ENCODE measurements at regions not wholly inside any gene's neighbourhood (a gene's known extent, or its start where the extent isn't known, plus 50 kb on each side); places are given as distances from the start of the nearest gene placed in this dataset.
"Not testable (repeated sequence)": the region's sequence is repeated elsewhere in the genome, so short reads cannot be mapped to it uniquely, and the experiment has no call there.

DNA sequence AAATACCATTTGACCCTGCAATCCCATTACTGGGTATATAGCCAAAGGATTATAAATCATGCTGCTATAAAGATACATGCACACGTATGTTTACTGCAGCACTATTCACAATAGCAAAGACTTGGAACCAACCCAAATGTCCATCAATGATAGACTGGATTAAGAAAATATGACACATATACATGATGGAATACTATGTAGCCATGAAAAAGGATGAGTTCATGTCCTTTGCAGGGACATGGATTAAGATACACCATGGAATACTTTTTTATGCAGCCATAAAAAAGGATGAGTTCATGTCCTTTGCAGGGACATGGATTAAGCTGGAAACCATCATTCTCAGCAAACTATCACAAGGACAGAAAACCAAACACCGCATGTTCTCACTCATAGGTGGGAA, 226.8 kb upstream of the CTNND2 start:
- not testable (repeated sequence) for DNase-seq (ENCODE audit: low spot score)

DNA sequence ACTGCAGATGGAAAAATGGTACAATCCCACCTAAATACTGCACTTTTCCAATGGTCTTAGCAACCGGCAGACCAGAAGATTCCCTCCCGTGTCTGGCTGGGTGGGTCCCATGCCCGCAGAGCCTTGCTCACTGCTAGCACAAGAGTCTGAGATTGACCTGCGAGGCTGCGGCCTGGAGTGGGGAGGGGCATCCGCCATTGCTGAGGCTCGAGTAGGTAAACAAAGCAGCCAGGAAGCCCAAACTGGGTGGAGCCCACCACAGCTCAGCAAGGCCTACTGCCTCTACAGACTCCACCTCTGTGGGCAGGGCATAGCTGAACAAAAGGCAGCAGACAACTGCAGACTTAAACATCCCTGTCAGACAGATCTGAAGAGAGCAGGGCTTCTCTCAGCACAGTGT, 221.6 kb upstream of the CTNND2 start:
- DNase-seq (ENCODE audit: low spot score), result no peak

DNA sequence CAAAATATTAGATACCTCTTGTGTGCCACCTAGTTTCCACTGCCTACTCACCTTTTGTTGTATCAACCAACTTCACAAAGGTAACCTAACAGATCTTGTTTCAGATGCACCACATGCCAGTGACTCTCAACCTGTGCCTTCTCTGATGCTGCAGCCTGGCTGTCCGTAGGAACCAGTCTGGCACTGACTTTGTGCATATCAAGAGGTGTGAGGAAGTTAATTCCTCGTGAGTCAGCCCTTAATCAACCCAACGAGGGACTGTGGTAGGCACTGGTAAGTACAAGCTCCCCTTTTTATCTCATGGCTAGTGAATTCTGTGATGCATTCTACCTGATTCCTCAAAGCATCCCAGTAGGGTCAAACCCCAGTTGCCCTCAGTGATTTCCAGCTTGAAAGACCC, 215.4 kb upstream of the CTNND2 start:
- no peak for DNase-seq (ENCODE audit: low spot score)

DNA sequence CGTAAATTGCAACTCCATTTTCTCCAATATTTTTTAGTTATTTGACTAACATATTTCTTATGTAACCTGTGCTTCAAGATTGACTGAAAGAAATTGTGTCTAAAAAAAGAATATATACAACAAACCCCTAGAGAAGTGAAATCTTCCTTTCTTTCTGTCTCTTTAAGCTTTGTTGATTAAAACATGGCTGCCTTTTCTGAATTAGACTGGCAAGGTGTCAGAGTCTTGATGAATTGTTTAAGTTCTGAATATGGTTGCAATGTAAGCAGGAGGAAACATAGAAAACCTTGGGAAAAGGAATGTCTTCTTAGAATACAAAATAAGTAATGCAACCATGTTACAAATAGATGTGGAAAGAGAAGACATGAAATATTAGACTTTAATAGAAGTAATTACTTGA, 209.8 kb upstream of the CTNND2 start:
- no peak for DNase-seq (ENCODE audit: low spot score)

DNA sequence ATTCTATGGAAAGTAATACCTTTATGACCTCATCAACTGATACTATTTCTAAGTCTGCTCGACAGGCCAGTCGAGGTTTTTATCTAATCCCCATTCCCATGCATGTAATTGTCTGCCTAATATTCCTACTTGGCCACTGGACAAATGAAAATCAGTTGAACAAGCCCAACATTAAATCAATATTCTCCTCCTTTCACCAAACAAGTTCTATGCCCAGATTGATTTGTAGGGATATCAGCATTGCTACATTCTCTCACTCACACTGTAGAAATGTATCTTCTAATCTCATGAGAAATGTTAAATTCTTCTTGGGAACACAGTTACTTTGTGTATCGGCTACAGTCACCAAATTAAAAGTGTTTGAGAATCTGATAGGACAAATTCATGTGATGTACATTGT, 208.8 kb upstream of the CTNND2 start:
- no peak for DNase-seq (ENCODE audit: low spot score)

DNA sequence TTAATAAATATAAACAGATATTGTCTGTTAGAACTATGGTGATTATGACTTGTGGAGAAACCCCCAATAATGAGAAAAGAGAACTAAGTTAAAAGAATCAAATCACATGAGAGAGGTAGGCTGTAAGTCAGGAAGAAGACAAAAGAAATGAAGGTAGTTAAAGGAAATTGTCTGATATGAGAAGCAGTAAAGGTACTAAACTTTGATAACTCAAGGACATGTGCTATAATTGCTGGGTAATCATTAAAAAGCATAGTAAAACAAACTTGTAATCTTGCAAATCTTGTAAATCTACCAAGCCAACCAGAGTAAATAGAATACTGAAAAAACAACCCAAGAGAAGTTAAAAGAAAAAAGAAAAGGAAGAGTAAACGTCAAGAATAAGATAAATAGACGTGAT, 207.0 kb upstream of the CTNND2 start:
- no peak for DNase-seq (ENCODE audit: low spot score)

DNA sequence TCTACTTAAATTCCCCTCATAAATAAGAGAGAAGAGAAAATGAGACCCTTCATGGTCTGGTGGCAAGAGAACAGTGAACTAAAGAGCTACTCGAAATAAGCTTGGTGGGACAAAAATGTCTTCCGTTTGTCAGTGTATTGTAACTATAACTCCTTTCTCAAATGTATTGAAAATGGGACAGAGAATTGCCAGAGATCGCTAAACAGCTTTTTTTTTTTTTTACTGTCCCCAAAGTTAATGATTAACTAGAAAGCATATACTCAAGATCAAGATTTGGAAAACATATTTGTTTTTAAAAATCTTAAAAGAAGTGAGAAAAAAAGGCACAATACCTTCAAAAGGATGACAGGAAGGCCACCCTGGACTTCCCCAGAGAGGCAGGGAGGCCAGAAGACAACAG, 206.4 kb upstream of the CTNND2 start:
- DNase-seq (ENCODE audit: low spot score), result no peak

DNA sequence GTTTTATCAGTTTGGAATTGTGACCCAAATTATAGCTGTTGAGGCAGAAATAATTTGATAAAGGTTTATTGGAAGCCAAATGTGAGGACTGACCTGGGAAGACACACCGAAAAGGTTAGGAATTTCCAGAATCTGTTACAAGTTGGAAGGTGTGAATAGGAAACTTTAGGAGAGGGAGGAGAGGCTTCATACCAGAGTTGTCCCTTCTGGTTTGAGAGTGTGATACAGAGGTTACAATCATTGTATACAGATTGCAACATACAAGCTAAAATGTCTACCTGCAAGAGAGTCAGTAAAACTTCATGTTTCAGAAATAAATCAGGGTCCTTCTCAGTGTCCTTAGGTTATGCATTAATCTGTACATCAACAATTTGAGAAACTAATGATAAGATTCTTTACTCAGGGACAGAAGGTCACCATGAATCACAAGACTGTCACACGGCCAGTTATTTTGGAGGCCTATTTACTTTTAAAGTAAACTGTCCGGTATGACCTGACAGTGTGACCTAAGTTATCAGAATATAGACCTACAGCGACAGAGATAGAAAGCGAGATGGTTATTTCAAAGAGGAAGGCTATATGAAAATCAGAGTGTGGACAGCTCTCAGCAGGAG, 204.9 kb upstream of the CTNND2 start:
- no peak for DNase-seq (ENCODE audit: low spot score)

DNA sequence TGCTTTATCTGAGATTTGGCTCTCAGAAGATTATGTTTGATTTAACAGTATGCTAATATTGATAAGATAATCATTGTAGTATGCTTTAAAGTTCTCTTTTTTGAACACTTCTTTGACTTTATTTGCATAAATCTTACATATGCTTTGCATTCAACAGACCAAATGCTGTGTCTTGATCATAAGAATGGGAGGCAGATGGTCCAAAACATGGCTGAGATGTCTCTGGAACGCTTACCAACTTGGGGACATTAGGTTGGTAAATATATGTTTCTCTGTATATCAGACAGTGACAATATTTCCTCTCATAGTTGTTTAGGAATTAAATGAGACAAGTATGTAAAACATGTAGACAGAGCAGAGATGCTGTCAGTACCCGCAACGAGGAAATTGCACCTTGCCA, 197.9 kb upstream of the CTNND2 start:
- DNase-seq (ENCODE audit: low spot score), result no peak

DNA sequence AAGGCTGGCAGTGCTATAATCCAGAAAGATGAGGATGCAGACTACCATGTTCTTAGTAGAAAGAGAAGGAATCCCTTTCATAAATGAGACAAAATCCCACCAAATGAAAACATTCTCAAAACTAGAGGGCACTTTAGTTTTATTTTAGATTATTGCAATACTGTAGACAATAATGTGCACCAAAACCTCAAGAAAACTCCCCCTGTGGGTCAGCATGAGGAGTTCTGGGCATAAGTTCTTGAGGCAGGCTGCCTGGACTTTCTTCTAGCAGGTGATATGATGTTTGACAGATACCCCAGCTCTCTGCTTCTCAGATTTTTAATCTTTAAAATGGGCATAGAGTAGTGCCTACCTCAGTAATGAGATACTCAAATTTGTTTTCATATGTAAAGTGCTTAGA, 196.3 kb upstream of the CTNND2 start:
- DNase-seq (ENCODE audit: low spot score), result no peak

DNA sequence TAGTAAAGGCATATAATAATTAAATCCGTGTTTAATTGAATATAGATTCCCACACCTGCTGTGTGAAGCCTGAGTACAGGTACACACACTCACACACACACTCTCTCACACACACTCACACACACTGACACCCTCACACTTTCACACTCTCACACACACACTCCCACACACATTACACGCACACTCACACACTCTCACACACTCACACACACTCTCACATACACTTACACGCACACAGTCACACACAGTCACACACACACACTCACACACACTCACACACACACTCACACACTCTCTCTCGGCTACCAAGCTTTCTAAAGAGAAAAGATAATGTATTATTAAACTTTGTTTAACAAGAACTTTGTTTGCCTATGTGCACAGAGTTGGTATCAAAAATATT, 195.1 kb upstream of the CTNND2 start:
- no peak for DNase-seq (ENCODE audit: low spot score)

DNA sequence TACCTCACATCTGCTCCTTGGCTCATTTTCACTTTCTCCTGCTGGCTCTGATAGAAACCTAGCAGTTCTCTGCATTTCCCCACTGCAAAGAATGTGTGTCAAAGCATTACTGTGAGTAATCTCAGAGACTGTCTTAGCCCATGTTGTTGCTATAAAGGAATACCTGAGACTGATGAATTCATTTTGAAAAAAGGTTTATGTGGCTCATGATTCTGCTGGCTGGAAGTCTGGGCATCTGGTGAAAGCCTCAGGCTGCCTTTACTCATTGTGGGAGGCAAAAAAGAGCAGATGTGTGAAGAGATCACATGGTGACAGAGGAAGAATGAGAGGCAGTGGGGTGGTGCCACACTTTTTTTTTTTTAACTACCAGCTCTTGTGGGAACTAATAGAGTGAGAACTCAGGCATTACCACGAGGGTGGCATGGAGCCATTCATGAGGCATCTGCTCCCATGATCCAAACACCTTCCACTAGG, 191.6 kb upstream of the CTNND2 start:
- DNase-seq (ENCODE audit: low spot score), result no peak

DNA sequence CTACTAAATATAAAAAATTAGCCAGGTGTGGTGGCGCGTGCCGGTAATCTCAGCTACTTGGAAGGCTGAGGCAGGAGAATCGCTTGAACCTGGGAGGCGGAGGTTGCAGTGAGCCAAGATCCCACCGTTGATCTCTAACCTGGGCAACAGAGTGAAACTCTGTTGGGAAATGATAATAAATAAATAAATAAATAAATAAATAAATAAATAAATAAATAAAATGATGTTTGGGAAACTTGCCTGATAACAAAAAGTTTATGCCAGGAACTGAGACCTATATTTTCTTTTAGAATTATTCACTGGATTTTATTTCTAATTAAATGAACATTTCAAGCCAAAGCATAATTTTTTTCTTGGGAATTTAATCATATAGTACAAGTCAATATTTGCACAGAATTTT, 189.3 kb upstream of the CTNND2 start:
- DNase-seq (ENCODE audit: low spot score), result no peak

DNA sequence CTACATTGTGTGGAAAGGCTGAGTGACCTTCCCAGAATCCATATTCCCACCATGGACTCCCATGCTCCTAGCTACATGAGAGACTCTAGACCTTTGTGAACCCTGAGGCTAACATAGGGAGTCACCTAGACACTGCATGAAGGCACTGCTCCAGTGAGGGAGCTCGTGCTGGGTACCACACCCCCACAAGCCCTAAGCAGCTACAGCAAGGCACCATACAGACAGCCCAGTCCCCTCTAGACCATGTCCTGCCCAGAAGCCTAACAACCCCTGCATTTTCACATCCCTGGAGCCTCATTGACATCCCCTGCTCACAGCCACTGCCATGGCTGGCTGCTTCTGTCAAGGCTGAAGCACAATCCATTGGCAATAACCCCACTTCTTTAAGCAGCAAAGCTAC, 176.5 kb upstream of the CTNND2 start:
- DNase-seq (ENCODE audit: low spot score), result no peak

DNA sequence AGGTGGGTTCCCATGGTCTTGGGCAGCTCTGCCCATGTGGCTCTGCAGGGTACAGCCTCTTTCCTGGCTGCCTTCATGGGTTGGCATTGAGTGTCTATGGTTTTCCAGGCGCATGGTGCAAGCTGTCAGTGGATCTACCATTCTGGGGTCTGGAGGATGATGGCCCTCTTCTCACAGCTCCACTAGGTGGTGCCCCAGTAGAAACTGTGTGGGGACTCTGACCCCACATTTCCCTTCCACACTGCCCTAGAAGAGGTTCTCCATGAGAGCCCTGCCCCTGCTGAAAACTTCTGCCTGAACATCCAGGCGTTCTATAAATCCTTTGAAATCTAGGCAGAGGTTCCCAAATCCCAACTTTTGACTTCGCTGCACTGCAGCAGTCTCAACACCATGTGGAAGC, 174.0 kb upstream of the CTNND2 start:
- not testable (repeated sequence) for DNase-seq (ENCODE audit: low spot score)

DNA sequence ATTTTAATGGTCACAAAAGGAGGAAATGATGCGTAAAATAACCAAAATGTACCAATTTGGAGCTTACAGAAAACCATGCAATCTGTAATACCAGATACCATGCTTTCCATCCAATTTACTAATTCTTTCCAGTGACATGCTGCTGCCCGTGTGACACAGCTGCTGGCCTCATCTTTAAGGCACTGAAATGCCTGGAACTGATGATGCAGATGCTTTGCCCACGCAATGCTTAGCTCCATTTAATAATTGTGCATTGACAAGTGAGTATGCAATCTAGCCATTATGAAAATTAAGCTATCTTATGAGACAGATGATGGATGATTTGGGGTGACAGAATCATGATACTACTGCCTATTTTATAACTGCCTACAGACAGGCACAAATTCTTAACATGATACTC, 169.2 kb upstream of the CTNND2 start:
- DNase-seq (ENCODE audit: low spot score), result no peak

DNA sequence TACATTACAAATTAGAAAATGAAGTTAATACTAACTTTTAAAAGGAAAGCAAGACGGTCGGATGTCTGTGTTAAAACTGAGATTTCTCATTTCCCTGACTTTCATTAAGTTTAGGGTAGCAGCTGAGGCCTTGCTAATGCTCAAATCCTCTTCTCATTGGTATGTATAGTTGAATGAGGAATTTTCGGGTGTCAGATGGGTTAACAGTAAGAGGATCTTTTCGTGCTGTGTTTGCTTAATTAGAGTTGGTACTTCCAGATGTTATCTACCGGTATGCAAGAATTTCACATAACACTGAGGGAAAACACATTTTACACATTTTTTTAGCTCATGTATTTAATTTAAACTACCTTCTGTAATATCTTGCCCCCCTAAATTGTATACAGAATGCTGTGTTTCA, 168.2 kb upstream of the CTNND2 start:
- DNase-seq (ENCODE audit: low spot score), result no peak

DNA sequence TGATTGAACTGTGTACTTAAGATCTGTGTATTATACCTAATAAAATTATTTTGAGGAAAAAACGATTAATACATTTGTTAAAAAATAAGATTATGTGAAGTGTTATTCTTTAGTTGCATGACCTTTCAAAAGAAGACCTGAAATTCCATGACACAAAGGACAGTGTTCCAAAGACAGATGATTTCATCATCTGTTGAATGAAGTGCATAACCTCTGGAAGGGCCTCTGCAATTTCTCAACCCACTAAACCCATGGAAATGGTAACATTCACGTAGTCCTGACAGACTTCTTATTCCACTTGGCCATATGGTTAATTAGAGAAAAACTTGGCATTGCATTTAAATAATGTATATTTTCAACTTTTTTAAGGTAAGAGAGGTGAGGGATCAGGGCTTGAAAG, 167.2 kb upstream of the CTNND2 start:
- no peak for DNase-seq (ENCODE audit: low spot score)

DNA sequence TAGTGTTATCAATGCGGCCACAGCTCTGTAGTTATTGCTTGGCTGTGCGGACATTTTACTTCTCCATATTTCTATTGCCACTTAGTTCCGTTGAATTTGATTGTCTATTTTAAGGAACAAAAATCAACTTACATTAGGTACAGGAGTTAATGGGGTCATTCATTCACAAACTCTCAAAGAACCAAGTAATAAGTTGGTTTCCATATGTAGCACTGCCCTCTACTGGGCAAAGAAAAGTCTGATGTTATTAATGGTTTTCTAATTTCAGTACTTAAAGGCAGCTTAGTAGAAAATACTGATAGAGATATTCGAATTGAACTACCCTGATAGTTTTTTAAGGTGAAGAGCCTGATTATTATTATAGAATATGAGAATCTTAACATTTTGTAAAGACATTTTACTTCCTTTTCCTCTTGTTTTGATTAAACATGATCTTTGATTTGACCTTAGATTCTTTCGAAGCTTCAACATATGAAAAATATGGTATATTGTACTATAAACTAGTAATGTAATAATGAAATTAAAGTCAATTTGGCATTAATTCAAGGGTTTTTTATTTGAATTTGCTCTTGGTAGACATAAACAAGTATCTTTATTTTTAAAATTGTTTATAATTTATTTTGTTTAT, 119.5 kb upstream of the CTNND2 start:
- peak; percentile 16 for DNase-seq (ENCODE audit: low spot score)

DNA sequence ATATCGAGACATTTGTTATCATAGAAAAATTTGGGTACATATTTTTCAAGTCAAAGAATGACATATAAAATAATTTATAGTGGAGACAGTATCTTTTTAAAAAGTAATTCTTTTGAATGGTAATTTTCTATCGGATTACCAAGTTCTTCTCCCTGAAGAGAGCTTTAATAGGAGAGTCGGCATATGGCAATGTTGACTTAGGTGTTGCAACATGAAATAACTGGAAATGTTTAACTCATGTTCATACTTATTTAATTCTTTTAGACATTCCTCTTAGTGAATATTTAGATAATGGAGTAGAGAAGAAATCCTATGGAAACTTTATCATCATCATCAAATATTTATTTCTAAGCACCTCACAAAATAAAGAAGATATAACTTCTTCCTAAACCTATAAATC, 118.2 kb upstream of the CTNND2 start:
- DNase-seq (ENCODE audit: low spot score), result no peak

DNA sequence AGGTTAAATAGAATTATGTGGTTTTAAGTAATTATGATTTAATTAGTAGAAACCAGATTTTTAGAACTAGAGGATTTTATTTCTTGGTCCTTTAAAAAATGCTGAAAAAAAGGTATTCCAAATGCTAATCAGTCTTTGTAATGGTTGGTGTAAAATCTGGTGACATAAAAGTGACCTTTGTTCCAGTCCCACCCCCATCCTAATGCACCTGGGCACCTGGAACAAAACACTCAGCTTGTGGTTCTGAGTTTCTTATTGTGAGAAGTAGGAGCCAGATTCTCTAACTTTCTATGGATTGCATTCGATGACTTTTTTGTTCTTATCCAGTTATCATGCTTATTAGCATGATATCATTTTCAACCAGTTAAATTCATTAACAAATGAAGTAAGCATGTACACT, 115.1 kb upstream of the CTNND2 start:
- no peak for DNase-seq (ENCODE audit: low spot score)

DNA sequence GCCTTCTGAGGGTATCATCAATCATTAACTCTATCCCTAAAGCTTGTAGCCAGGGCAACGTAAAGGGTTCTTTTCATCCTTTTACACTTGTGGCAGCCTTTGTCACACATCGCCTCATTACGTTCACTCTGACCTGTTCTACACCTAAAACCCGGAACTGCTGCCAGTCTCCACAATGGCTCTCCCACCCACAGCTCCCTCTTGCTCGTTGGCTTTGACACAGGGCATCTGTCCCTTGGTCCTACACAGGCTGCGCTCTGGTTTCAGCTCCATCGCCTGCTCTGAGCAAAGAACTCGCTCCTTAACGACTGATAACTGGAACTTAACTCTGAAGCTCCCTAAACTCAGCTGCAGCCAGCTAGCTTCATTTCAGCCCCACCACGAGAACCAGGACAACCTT, 112.8 kb upstream of the CTNND2 start:
- no peak for DNase-seq (ENCODE audit: low spot score)

DNA sequence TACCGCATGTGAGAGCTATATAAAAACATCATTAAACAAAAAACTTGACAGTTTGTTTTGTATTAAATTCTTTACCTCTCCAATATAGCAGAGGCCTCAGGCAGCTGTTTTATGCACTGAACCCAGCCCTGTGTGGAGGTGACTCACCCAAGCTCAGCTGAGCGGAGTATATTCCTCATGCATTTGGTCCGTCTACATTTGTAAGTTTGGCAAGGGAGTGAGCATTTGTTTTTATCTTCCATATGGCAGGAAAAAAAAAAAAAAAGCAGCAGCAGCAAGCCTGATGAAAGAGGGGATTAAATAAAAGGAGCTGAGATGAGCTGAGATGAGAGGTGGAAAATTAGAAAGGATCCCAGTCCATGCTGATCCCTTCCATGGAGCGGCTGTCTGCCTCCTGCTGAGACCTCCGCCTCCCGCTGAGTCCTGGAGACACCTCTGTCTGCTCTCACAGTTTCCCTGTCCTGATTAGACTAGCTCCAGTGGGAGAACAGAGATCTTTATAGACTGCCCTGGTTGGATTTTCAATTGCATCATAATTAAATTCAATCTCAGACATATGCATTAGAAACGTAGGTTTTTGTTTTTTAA, 112.0 kb upstream of the CTNND2 start:
- DNase-seq (ENCODE audit: low spot score), result peak; percentile 15

DNA sequence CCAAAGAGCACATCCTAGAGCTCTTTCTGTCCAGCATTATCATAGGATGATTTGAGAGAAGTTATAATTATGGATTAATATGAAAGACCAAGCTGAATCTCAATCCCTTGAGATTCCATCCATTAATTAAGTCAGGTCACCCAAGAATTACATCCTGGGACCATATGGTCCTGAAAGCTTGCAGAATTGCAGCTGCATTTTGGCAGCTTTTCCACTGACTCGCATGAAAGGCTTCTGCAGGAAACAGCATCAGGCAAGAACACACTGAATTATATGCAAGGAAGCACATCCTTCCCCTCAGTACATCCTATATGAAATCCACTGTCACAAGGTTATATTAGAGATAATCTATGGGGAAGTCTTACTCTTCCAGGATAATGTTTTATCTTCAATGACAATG, 109.1 kb upstream of the CTNND2 start:
- DNase-seq (ENCODE audit: low spot score), result no peak
